Stimulated activated CD8-positive, alpha-beta memory T cell treated with anti-CD3 and anti-CD28 coated beads, Interleukin-4, amount 100 ng/mL, for 24 hours (primary cell): ENCODE measurements at regions not wholly inside any gene's neighbourhood (a gene's known extent, or its start where the extent isn't known, plus 50 kb on each side); places are given as distances from the start of the nearest gene placed in this dataset.
"Not testable (repeated sequence)": the region's sequence is repeated elsewhere in the genome, so short reads cannot be mapped to it uniquely, and the experiment has no call there.

Experiments
- DNase-seq: peaks from one replicate; pipeline ENCODE4 v3.0.0-alpha.2; 2020; ENCODE audit warnings: low read depth

DNA sequence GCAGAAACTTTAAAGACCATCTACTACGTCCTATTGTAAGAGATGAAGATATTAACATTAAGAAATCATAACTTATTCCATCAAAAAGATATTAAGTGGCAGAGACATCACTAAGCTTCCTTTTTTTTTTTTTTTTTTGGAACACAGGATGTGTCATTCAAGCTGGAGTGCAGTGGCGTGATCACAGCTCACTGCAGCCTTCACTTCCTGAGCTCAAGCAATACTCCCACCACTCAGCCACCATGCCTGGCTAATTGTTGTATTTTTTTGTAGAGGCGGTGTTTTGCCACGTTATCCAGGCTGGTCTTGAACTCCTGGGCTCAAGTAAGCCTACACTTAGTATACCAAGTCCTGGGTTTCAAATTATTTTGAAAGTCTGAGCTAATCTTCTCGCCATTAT, 169.7 kb upstream of the KCTD7 start:
- DNase-seq = not testable (repeated sequence)

DNA sequence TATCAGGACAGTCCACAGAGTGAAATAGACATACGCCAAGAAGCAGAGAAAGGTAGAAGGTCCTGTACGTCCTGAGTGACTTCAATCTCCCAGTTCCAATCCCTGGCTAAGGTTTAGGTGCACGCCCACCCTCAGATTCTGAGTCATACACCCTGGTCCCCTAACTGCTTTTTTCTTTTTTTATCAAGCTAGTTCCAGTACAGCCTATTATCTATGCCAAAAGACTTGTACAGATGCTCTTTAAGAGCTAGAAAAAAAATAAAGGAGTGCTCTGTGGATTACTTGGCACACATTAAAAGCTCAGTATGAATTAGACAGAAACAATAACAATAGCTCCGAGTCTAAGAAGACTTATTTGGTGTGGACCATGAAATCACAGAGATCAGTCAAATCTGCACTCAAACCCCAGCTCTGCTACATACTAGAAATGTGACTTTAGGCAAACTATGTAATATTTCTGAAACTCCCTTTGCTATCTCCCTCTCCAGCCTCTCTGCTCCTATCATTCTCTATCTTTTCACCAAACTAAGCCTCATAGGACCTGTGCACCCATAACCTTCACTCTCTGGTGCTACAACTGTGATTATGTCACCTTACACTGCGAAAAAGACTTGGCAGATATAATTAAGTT, 168.8 kb upstream of the KCTD7 start:
- not testable (repeated sequence) for DNase-seq

DNA sequence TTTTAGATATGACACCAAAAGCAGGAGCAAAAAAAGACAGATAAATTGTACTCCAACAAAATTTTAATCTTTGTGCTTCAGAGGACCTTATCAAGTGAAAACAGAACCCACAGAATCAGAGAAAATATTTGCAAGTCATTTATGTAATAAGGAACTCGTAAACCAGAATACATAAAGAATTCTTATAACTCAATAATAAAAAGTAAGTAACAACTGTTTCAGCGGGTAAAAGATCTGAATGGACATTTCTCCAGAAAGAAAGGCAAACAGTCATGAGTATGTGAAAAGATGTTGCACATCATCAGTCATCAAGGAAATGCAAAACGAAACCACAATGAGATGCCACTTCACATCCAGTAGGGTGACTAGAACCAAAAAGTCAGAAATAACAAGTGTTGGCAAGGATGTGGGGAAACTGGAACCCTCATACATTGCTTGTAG, 167.7 kb upstream of the KCTD7 start:
- no peak for DNase-seq

DNA sequence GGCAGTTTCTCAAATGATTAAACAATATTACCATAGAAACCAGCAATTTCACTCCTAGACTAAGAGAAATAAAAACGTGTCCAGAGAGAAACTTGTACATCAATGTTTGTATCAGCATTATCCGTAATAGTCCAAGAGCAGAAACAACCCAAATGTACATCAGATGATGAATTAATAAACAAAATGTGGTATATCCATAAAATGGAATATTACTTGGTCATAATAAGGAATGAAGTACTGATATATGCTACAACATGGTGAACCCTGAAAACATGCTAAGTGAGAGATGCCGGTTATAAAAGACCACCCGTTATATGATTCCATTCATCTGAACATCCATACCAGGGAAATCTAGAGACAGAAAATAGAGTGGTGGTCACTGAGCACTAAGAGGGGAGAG, 167.3 kb upstream of the KCTD7 start:
- not testable (repeated sequence) for DNase-seq

DNA sequence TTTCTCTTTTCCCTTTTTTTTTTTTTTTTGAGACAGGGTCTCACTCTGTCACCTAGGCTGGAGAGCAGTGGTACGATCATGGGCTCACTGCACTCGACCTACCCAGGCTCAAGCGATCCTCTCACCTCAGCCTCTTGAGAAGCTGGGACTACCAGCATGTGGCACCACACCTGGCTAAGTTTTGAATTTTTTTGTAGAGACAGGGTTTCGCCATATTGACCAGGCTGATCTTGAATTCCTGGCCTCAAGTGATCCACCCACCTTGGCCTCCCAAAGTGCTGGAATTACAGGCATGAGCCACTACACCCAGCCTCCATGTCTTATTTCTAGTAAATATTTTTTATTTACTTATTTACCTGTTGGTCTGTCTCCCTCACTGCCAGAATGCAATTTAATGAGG, 165.8 kb upstream of the KCTD7 start:
- not testable (repeated sequence) for DNase-seq

DNA sequence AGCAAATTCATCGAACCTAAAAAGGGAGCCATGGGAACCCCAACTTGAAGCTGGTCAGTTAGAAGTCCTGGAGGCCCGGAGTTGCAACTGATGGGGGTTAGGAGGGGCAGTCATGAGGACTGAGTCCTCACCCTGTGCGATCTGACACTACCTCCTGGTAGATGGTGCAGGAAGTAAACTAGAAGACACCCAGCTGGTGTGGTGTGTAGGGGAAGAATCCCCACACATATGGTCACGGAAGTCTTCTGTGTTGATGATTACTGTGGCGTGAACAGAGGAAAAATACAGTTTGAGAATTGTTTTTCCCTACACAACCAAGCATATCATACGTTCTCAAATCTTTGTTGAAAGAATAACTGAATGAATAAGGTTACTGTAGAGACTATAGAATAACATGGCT, 164.6 kb upstream of the KCTD7 start:
- DNase-seq = no peak

DNA sequence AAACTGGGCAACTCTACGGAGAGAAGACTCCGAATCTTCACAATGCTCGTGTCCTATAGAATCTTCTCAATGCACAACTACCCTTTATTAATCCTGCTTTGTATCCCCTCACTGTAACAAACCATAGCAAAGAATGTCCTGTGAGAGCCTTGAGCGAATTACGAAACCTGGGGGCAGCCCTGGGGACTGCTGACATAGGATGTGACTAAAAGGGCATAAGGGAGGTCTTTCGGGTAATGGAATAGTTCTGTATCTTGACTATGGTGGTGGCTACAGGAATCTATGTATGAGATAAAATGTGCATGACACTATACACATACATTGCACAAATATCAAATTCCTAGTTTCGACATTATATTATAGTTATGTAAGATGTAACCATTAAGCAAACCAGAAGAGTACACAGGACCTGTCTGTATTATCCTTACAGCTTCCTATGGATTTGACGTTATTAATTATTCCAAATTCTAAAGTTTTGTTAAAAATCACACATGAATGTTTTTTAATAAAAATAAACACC, 162.5 kb upstream of the KCTD7 start:
- DNase-seq = no peak

DNA sequence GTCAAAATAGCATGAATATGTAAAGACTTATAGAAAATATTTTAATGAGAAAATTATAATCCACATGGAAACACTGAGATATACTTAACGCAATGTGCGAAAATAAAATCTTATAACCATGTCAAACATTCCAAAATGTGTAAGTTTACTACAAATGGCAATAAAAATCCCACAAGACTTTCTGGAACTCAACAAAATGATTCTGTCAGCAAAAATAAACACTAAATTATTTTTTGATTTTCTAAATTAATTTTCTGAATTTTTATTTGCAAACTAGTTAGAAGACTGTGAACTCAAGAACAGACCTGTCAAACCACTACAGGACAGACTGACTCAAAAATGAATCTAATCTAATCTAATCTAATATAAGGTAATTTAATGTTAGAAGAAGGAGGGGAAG, 160.8 kb upstream of the KCTD7 start:
- DNase-seq = no peak

DNA sequence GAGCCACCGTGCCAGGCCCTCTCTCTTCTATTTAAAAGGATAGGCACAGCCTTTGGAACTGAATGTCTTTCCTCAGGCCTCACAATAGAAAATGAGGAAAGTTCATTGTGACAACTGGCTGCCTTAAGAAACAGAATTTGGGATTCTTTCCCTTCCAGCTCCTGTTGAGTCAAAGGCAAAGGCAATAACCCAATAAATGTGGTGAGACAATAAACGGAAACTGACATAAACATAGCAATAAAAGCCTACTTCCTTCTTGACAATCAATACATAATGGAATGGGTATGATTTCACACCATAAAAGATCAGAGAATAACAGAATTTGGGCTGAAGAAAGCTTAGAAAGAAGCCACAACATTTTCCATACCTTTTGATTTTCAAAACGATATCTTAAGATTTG, 155.6 kb upstream of the KCTD7 start:
- not testable (repeated sequence) for DNase-seq

DNA sequence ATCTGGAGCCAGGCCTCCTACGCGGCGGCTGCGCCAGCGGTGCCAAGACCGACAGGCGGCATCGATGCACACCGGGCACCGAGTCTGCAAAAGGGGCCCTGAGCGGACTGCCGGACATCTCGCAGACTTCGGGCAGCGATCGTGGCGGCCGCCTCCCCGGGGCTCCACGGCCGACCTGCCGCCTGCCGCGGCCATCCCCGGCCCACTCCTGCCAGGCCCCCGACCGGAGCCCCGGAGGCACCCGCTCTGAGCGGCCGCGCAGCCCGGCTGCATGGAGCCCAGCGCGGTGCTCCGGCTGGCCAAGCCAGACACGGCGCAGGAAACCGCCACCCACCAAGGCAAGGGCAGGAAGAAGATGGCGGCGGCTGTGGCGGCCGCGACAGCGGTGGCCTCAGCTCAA, 154.2 kb upstream of the KCTD7 start:
- DNase-seq = no peak

DNA sequence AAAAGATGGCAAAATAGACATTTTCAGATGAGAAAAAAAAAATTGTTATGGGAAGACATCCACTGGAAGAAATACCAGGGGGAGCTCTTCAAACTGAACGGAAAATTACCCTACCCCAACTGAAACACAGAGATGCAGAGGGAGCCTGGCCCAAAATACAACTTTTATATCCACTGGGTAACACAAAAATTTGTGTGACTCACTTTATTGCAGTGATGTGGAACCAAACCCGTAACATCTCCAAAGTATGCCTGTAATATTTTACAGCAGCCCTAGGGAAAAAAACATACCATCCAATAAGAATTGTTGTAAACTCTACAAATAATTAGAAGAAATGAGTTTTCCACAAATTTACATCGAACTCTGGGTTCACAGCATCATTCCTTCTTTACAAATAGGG, 152.6 kb upstream of the KCTD7 start:
- DNase-seq = not testable (repeated sequence)

DNA sequence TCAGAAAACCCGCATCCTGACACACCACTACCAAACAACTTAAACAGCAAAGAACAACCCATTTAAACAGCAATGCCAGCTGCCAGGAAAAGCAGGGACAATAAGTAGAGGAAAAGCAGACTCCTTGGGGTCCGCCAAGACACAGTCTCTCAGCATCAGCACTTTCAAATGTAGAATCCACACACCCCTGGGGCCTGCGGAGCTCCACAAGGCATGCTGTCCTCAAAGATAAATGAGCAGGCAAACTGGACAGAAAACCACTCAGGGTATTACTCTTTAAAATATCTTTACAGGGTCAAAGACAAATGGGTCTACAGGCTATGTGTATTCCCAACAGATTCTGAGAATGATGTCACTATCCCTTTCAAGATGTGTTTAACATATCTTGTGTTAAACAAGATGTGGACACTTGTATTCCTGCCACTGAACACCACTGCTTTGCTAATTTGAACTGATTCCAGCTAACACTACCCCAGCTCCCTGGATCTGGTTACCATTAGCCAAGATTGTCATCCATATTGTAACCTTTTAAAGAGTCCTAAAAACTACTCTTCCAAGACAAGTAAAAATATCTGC, 150.8 kb upstream of the KCTD7 start:
- not testable (repeated sequence) for DNase-seq

DNA sequence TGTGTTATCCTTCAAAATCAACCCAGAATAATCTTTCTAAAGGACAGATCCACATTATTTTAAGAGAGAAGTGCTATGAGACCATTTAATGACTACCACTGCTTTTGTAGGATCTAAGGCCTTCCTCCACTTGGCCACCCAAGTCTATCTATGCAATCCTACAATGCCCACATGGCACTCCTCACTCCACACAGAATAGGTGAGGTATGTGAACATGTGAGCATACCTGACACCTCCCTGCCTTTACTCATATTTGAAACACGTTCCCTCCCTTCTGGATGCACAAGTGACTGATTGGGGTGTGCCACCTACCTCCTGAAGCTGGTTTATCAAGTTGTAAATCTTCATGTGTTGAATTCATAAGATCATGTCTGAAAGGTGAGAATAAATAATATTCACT, 147.5 kb upstream of the KCTD7 start:
- not testable (repeated sequence) for DNase-seq

DNA sequence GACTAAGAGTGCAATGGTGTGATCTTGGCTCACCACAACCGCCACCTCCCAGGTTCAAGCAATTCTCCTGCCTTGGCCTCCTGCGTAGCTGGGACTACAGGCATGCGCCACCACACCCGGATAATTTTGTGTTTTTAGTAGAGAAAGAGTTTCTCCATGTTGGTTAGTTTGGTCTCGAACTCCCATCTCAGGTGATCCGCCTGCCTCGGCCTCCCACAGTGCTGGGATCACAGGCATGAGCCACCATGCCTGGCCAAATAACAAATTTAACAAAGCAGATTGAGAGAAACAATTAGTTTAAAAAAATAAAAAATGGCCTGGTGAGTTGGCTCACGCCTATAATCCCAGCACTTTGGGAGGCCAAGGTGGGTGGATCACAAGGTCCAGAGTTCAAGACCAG, 139.6 kb upstream of the KCTD7 start:
- DNase-seq = not testable (repeated sequence)

DNA sequence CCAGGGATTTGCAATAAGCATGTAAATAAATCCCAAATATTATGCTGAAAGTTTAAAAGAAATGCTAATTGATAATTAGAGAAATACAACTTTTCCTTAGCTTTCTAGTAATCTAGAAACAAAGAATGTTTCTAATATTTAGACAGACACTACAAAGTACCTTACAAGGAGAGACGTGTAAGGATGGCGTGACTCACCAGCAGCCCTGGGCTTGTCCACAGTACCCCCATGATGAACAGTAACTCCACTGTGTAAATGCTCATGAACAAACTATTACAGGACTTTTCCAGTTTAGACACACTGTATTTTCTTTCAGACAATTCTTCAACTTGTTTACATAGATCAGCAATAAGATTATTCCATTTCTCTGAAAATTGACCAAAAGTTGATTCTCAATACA, 138.9 kb upstream of the KCTD7 start:
- not testable (repeated sequence) for DNase-seq

DNA sequence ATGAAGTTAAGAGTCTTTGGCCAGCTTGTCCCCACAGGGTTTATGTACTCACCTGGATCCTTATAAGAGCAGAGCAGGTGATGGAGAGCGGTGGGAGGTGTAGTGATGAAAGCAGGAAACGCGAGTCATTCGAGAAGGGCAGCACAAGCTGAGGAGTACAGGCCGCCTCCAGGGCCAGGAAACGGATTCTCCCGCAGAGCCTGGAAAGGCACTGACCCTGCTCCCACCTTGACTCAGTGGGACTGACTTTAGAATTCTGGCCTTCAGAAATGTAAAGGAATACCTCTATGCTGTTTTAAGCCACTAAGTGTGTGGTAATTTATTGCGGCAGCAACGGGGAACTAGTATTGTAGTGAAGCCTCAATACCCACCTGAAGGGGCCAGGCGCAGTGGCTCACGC, 137.7 kb upstream of the KCTD7 start:
- not testable (repeated sequence) for DNase-seq

DNA sequence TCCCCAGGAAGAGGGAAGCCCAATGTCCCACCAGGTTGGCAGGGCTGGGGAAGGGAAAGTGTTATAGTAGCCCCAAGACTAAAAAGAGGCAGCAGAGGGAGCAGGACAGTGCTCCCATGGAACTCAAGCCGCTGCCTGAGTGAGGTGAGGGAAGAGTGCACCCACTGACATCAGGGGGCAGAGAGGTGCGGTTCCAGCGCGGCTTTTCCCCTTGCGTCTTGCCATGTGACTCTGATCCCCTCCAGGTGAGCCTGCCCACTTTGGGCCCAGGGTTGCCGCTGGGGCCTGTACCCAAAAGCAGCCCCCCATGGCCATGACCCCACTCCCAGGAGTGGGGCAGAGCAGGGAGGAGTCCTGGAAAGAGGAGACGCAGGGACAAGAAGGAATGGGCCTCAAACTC, 136.3 kb upstream of the KCTD7 start:
- DNase-seq = not testable (repeated sequence)

DNA sequence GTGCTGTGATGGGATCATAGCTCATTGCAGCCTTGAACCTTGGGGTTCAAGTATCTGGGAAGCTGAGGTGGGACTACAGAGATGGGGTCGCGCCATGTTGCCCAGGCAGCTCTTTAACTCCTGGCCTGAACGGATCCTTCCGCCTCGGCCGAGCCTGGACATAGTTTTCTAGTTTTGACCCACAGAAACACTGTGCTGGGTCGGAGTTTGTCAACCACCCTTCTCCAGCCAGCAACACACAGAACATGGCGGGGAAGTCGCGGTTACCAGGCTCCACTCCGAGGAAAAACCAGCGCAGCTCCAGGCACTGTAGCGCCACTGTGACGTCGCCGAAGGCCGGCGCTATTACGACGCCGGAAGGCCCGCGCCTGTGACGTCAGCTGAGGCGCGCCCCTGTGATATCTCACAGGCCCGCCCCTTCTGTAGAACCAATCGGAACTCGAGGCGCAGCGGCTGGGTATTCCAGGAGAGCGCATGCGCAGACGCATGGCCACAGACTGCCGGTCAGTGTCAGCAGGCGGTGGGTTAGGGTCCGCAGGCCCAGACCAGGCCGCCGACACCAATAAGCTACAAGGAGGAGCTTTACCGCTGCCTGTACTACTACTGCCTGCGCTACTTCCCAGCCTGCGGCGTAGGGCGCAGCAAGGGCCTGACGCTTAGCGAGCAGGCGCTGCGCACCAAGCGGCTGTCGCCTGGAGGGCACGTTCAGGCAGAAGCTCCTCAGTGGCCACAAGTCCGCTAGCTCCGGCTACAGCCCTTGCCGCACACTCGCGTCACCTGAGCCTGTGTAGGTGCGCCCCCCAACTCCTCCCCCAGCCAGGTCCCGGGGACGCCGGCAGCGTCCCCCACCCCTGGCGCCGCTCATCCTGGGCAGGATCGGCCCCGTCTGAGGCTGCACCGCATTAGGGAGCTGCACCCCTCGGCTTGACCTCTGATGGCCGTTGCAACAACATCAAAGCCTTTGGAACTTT, 135.2 kb upstream of the KCTD7 start:
- peak; percentile 91 for DNase-seq

DNA sequence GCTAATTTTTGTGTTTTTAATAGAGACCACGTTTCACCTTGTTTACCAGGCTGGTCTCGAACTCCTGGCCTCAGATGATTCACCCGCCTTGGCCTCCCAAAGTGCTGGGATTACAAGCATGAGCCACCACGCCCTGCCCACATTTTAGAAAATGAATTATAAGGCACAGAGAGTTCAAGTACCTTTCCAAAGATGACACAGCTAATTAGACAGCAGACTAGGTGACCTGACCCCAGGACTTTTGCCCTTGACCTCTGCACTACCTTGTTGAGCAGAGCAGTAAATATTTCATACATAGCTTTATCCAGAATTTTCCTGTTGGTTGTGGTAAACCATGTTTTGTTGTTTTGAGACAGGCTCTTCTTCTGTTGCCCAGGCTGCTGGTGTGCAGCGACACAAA, 131.3 kb upstream of the KCTD7 start:
- no peak for DNase-seq

DNA sequence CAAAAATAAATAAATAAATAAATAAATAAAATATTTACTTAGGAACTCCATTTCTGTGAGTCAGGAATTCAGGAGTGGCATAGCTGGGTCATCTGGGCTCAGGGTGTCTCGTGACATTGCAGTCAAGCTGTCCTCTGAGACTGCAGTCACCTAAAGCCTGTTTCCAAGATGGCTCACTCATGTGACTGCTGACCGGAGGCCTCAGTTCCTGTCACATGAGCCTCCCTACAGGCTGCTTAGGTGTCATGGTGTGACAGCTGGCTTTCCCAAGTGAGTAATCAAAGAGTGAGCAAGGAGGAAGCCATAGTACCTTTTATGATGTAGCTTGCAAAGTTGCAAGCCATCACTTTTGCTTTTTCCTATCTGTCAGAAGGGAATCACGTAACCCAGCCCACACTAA, 128.6 kb upstream of the KCTD7 start:
- no peak for DNase-seq

DNA sequence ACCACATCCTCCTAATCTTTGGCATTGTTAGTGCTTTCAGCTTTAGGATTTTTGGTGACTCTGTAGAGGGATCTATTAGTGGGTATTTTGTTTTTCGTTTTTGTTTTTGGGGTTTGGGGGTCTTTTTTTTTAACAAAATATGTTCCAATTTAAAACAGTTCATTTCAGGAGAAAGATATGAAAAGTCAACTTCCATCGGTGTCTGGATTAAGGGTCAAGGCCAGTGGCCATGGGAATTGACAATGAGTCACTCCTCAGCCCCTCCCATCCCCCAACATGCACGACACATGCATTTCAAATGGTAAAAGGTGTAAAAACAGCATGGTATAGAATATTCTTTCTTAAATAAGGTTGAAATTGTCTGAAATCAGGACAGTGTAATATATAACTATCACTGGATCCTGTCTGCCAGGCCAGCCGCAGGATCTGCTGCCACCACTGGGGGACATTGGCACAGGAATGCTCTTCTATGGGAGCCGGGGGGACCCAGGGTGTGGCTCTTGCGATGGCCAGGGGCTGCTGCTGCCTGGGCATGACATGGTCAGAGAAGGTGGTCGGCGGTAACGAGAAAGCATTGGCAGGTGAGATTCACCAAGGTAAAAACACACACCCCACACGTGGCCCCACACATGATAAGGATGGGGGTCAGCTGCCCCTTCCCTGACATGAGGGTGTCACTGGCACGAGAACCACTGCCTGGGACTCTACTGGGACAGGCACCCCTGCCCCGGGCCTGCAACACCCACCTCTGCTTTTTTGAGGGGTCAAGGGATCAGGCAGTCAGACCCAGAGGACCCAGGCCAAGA, 126.2 kb upstream of the KCTD7 start:
- no peak for DNase-seq

DNA sequence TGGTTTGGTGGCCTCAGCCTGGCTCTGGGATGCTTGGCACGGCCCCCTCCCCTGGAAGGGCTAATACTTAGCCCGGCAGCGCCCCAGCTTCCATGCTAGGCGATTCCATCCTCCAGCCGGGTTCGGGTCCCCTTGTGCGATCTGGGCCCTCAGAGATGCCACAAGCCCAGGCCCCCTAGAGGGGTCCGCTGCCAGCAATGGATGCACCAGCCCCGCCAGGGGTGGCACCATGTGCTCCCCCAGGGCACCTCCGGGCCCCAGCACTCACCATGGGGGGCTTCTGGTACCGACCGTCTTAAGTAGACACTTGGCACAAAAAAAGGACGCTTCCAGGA, 125.7 kb upstream of the KCTD7 start:
- no peak for DNase-seq
